HG03571 (cell line): ENCODE measurements at regions not wholly inside any gene's neighbourhood (a gene's known extent, or its start where the extent isn't known, plus 50 kb on each side); places are given as distances from the start of the nearest gene placed in this dataset.
"Not testable (repeated sequence)": the region's sequence is repeated elsewhere in the genome, so short reads cannot be mapped to it uniquely, and the experiment has no call there.

Experiments
- ATAC-seq: cut with Tn5 transposase; IDR thresholded peaks from one replicate; pipeline ENCODE4 v1.9.1; 2021; ENCODE audit not compliant: unreplicated experiment

GRCh38 chr16:21422824-21423223 is 144.7 kb upstream of the CRYM start:
- ATAC-seq: not testable (repeated sequence)

GRCh38 chr16:21404699-21405098 is 126.6 kb upstream of the CRYM start:
- ATAC-seq: not testable (repeated sequence)

GRCh38 chr16:21397866-21398265 is 119.8 kb upstream of the CRYM start:
- ATAC-seq: not testable (repeated sequence)

GRCh38 chr16:21396545-21396944 is 118.5 kb upstream of the CRYM start:
- ATAC-seq: not testable (repeated sequence)

- not testable (repeated sequence) for ATAC-seq
These were observed 112.5 kb upstream of the CRYM start for GRCh38 chr16:21390634-21391033.

- not testable (repeated sequence) for ATAC-seq
These were observed 111.8 kb upstream of the CRYM start for GRCh38 chr16:21389860-21390259.

- ATAC-seq: not testable (repeated sequence)
These were observed 109.7 kb upstream of the CRYM start for GRCh38 chr16:21387757-21388156.

GRCh38 chr16:21386201-21386915 is 108.3 kb upstream of the CRYM start:
- ATAC-seq: not testable (repeated sequence)

- ATAC-seq: not testable (repeated sequence)
These were observed 105.6 kb upstream of the CRYM start for GRCh38 chr16:21383682-21384081.

GRCh38 chr16:21379645-21380044 is 101.6 kb upstream of the CRYM start:
- peak; percentile 71 for ATAC-seq

GRCh38 chr16:21376196-21376899 is 98.3 kb upstream of the CRYM start:
- not testable (repeated sequence) for ATAC-seq

- not testable (repeated sequence) for ATAC-seq
These were observed 97.2 kb upstream of the CRYM start for GRCh38 chr16:21375334-21375733.

- ATAC-seq: not testable (repeated sequence)
These were observed 95.4 kb upstream of the CRYM start for GRCh38 chr16:21373454-21373853.

GRCh38 chr16:21372862-21373261 is 94.8 kb upstream of the CRYM start:
- ATAC-seq: not testable (repeated sequence)

GRCh38 chr16:21372162-21372835 is 94.2 kb upstream of the CRYM start:
- ATAC-seq: not testable (repeated sequence)

GRCh38 chr16:21370791-21371190 is 92.7 kb upstream of the CRYM start:
- not testable (repeated sequence) for ATAC-seq

- ATAC-seq: not testable (repeated sequence)
These were observed 91.2 kb upstream of the CRYM start for GRCh38 chr16:21368973-21369942.

- ATAC-seq: not testable (repeated sequence)
These were observed 89.8 kb upstream of the CRYM start for GRCh38 chr16:21367733-21368421.

- ATAC-seq: not testable (repeated sequence)
These were observed 88.9 kb upstream of the CRYM start for GRCh38 chr16:21366998-21367397.

- ATAC-seq: peak; percentile 43
These were observed 87.5 kb upstream of the CRYM start for GRCh38 chr16:21365541-21365940.
